Activated T-cell treated with anti-CD3 and anti-CD28 coated beads, Interleukin-2, amount 50 U/mL, for 1 hour (primary cell): ENCODE measurements at regions not wholly inside any gene's neighbourhood (a gene's known extent, or its start where the extent isn't known, plus 50 kb on each side); places are given as distances from the start of the nearest gene placed in this dataset.
"Not testable (repeated sequence)": the region's sequence is repeated elsewhere in the genome, so short reads cannot be mapped to it uniquely, and the experiment has no call there.

Experiments
- DNase-seq: peaks from one replicate; pipeline ENCODE4 v3.0.0-alpha.2; 2020

GRCh38 chr1:172717722-172718465 is 59.0 kb downstream of the FASLG start:
- DNase-seq = no peak

- no peak for DNase-seq
Observed at GRCh38 chr1:172719066-172719627, 60.2 kb downstream of the FASLG start.

- DNase-seq = peak; percentile 40
Observed at GRCh38 chr1:172719694-172720138, 60.8 kb downstream of the FASLG start.

GRCh38 chr1:172720339-172720738 is 61.4 kb downstream of the FASLG start:
- no peak for DNase-seq

- DNase-seq = no peak
Observed at GRCh38 chr1:172723251-172723650, 64.3 kb downstream of the FASLG start.

GRCh38 chr1:172724232-172724631 is 65.3 kb downstream of the FASLG start:
- no peak for DNase-seq

- no peak for DNase-seq
Observed at GRCh38 chr1:172724765-172725613, 66.1 kb downstream of the FASLG start.

- no peak for DNase-seq
Observed at GRCh38 chr1:172726740-172727139, 67.8 kb downstream of the FASLG start.

- no peak for DNase-seq
Observed at GRCh38 chr1:172727275-172727857, 68.5 kb downstream of the FASLG start.

GRCh38 chr1:172727956-172728603 is 69.2 kb downstream of the FASLG start:
- peak; percentile 35 for DNase-seq

- not testable (repeated sequence) for DNase-seq
Observed at GRCh38 chr1:172728705-172729104, 69.8 kb downstream of the FASLG start.

- no peak for DNase-seq
Observed at GRCh38 chr1:172732427-172732826, 73.5 kb downstream of the FASLG start.

GRCh38 chr1:172733815-172734214 is 74.9 kb downstream of the FASLG start:
- DNase-seq = no peak

GRCh38 chr1:172738389-172738788 is 79.5 kb downstream of the FASLG start:
- no peak for DNase-seq

GRCh38 chr1:172742599-172743500 is 83.9 kb downstream of the FASLG start:
- DNase-seq = no peak

GRCh38 chr1:172745014-172745413 is 86.1 kb downstream of the FASLG start:
- DNase-seq = no peak

- no peak for DNase-seq
Observed at GRCh38 chr1:172746091-172746949, 87.4 kb downstream of the FASLG start.

- DNase-seq = no peak
Observed at GRCh38 chr1:172748201-172748600, 89.3 kb downstream of the FASLG start.

- DNase-seq = no peak
Observed at GRCh38 chr1:172751683-172752082, 92.8 kb downstream of the FASLG start.

- no peak for DNase-seq
Observed at GRCh38 chr1:172753964-172754363, 95.1 kb downstream of the FASLG start.

- no peak for DNase-seq
Observed at GRCh38 chr1:172754609-172755008, 95.7 kb downstream of the FASLG start.
